ENCODE measurements at regions not wholly inside any gene's neighbourhood (a gene's known extent, or its start where the extent isn't known, plus 50 kb on each side); places are given as distances from the start of the nearest gene placed in this dataset.

DNA sequence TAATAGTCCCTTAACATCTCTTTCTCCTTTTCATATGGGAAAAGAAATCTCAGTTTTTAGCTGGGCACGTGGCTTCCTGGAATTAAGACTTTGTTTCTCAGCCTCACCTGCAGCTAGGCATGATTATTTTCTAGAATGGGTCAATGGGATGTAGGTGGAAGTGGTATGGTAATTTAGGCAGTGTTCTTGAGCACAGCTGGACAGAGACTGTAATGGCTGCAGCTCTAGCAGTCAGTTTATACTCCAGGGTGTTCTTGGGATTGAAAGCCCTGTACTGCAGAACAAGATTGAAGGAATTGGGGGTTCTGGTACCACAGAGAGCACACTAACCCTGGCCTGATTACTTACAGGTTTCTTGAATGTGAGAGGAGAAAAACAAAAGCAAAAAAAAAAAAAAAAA is 455.9 kb upstream of the ZNF608 start:
- no peak for DNase-seq

DNA sequence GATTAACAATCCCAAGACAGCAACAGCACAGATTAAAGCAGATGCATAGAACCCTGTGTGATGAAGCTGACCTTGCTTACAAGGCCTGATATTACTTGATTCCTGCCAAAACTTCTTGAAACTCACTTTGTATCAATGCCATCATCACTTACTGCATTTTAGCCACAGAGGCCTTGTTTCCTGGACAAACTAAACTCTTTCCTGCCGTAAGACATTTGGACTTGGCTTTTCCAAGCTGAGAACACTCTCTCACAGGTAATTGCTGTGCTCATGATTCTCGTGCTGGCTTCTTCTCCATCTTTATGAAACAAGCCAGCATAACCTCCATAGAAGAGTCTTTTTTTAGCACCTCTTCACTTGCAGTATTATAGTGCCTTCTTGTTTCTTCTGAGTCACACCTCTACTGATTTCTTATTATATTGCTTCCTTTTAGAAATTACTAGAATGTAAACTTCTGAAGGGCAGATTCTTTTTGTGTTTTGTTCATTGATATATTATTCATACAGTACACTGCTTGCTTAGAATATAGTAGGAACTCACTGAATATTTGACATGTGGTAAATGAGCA is 456.5 kb upstream of the ZNF608 start:
- DNase-seq: no peak

DNA sequence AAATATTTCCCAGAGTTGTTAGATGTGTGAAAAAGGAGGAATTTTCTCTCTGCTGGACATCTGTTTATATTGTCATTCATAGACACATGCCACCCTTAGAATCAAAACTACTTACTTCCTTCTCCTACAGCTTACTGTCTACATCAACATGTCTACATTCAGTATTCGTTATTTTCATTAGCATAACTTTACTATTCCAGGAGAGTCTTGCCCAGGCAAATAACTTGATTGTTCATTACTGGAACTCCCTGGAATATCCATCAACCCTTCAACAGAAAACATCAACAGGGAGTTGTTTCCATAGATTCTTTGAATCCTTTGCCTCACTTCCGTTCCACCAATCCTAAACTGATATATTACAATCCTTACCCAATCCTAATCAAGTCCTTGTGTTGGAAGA is 457.5 kb upstream of the ZNF608 start:
- no peak for DNase-seq

- no peak for DNase-seq
These were observed 459.3 kb upstream of the ZNF608 start for GRCh38 chr5:125205601-125206225.

DNA sequence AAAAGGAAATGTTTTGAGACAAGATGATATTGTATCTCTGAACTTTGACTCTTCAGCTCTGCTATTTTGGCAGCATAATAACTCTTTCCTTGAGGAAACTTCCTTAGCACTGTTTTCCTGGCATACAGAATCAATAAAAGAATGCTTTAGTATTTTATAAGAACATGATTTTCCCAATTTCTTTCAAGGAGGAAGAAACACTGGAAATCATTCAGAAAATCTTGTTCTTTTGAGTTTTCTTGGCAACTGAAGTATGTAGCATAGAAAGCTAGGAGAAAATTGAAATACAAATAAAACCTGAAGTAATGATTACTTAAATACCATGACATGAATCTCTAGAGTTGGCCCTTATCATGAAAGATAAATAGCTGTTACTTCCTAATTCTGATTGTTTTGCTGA is 461.4 kb upstream of the ZNF608 start:
- no peak for DNase-seq

- no peak for DNase-seq
These were observed 463.2 kb upstream of the ZNF608 start for GRCh38 chr5:125209650-125210049.

- DNase-seq: no peak
These were observed 464.0 kb upstream of the ZNF608 start for GRCh38 chr5:125210242-125210947.

GRCh38 chr5:125214080-125214479 is 467.6 kb upstream of the ZNF608 start:
- DNase-seq: no peak

DNA sequence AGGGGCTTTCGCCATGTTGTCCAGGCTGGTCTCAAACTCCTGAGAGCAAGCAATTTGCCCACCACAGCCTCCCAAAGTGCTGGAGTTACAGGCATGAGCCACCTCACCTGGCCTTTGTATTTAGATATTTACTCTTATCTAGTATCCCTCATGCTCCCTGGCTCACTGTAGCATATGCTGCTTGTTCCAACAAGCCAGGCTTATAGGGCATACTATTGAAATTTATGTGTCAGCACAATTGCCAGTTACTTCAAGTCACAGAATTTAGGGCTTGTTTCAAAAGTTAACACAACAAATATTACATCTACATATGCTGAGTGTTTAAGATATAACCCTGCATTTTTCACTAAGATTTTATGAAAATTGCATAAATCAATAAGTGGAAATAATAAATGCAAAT is 469.2 kb upstream of the ZNF608 start:
- DNase-seq: no peak

DNA sequence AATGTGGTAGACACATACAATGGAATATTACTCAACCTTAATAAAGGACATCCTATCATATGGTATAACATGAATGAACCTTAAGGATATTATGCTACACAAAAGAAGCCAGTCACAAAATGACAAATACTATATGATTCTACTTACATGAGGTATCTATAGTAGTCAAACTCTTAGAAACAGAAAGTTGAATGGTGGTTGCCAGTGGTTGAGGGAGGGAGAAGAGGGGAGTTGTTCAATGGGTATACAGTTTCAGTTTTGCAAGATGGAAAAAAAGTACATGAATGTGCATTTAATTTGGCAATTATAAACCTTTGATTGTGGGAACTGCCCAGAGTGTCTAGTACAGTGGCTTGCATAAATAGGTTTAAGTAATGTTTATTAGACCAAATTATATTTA is 473.3 kb upstream of the ZNF608 start:
- no peak for DNase-seq

DNA sequence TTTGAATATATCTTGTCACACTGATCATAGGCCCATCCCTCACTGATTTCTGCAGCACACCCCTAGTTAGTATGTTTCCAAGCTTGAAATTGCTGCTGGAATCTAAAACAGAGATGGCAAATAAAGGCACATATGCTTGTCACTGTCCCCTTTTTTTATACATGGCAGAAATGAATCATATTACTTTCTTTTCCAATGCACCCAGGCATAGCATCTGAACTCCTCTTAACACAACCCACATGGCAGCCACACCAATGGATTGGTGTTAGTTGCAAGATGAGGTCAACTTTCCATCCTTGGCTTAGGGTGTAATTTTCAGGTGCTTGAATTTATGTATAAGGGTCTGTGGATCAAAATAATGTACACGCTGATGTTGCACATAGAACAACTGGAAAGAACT is 473.8 kb upstream of the ZNF608 start:
- no peak for DNase-seq

DNA sequence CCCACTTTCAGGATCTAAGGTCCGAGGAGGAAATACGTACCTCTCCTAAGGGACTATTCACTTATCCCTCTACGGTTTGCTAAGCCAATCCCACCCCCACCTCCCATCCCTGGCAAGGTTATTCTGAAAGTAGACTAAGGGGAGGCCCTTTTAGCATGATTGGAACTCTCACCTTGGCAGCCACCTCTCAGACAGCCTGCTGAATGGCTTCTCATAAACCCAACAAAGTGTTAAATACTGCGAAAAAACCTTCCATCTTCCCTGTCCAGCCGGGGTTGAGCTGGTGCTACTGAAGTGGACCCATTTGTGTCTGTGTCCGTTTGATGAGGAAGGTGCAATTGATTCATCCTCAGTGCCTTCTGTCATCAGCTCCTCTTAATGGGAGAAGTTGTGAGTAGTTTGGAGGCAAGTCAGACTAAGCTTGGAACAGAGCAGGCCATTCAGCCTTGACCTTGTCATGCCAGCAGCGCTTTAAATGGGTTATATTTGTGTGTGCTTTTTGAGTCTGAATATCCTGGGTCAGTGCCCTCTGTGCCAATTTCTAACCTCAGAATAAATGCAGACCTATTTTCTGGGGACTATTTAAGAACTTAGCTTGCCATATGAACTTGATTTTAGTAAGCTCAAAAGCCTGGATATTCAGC is 476.3 kb upstream of the ZNF608 start:
- no peak for DNase-seq

GRCh38 chr5:125225424-125225823 is 479.0 kb upstream of the ZNF608 start:
- no peak for DNase-seq

DNA sequence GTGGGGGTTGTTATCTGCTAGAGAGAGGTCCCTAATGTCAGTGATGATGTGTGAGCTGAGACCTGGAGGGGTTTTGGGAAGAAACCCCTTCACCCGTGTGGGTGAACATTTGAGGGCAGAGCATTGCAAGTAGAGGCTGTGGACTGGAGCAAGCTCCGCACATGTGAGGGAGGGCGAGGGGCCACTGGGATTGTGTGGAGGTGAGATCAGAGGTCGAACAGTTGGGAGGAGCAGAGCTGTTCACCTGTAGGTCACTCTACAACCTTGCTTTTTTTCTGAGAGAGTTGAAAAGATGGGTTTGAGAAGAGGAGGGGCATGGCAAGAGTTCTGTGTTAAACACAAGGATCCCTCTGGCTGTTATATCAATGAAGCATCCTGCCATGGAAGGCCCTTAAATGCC is 480.4 kb upstream of the ZNF608 start:
- no peak for DNase-seq

- DNase-seq: no peak
These were observed 481.1 kb upstream of the ZNF608 start for GRCh38 chr5:125227333-125228095.

DNA sequence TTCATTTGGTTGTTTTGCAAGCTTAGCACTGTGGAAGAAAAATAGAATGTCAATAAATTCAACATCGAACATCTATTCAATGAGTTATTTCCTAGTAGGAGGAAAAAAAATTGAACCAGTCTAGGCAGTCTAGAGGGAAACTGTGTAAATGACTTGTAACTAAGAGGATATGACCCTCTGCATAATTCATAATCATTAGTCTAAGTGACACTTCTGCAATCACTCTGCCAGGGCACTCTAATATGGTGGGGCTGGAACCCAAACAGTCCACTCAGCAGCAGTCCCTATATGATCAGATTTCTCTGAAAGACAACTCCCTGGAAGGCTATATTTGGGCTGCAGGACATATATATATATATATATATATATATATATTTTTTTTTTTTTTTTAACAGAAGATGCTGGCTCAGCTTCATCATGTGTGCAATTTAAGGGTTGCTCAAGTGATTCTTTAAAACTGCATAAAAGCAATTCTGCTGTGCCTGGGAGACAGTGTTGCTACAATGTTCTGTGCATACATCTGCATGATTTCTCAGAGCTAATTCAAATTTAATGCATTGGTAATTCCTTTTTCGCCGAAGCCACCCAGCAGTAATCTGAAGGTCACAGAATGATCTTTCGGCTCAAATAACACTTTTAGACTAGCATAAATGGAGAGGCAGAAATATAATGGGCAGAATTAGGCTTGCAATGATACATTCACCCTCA is 482.1 kb upstream of the ZNF608 start:
- no peak for DNase-seq

GRCh38 chr5:125229556-125229955 is 483.1 kb upstream of the ZNF608 start:
- no peak for DNase-seq

DNA sequence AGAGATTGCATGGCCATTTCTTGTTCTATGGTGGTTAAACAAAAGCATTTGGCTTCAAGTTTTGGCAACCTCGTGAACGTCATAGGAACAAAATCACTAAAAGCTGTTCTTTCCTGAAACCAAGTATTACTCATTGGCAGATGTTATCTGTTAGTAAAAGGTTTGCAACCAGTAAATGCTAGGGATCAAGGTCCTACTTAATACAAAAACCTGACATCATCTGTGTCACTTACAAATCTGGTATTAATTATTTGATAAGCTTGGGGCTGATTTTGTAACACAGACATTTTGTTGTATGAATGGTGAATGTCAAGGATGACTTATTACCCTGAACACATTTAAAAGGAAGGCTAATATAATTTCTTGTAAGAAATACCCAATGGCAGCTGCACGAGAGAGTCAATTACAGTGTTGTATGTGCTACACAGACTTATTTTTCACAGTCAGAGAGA is 486.4 kb upstream of the ZNF608 start:
- peak; percentile 57 for DNase-seq

DNA sequence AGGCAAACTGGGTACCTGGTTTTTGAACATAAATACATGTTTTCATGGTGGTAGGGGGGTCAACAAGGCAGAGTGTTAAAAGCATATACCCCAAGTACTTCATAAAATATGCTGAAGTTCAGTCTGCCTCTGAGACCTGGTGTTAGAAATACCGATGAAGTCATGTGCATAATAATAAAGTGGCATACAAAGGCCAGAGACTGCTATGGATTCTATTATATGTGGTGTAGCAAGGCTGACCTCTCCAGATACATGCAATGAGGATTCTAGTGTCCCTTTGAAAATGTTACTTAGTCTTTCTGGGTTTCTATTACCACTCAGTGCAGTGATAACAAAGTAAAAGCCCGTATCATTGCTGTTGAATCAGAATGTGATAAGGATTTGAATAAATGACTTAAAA is 487.5 kb upstream of the ZNF608 start:
- DNase-seq: no peak

DNA sequence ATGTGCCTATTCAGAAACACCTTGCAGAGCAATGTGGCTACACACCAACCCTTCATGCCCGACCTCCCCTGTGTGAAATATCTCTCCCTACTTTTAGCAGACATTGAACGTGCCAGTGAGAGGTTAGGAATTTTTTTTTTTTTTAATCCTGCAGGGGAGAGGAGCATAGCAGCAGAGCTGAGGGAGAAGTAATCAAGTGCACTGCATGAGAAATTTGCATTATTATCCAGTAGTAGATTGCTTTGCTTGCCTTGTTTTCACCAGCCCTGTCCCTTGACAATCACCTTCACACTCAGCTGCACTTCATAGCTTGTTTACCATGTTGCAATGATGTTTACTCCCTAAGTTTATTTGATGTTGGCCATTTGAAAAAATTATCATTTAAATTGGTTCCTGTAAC is 489.6 kb upstream of the ZNF608 start:
- DNase-seq: no peak

DNA sequence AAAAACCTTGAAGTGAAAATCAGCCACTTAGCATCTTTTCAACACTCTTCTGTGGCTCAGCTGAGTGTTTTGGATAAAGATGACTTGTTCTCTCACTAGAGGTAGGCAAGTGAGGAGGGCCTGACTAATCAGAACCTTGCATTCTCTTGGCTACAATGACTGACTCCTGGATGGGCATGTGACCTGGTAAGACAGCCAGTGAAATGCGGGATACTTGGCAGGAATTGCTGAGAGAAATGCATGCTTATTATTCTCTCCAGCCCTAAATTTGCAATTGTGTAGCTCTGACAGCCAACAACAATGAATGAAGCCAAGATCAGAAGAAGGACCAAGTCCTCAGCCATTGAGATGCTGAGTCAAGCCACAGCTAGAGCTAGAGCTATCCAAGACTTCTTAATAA is 490.5 kb upstream of the ZNF608 start:
- DNase-seq: no peak

GRCh38 chr5:125244531-125244930 is 498.1 kb upstream of the ZNF608 start:
- DNase-seq: no peak
